Body of pancreas (tissue), 4 donors: ENCODE measurements at regions not wholly inside any gene's neighbourhood (a gene's known extent, or its start where the extent isn't known, plus 50 kb on each side); places are given as distances from the start of the nearest gene placed in this dataset.

Experiments
- ATAC-seq: fragments of 150-250 bp; one replicate; pipeline ENCODE4 v1.9.1; 2016
- DNase-seq, 4 donors: peaks; one replicate each; pipeline ENCODE4 v3.0.0-alpha.2; 2019
- H3K27ac ChIP-seq, 4 donors: fragments of 200-600 bp; sonication (generic); 1 replicate in 3 of 4; 2 replicates in 1 of 4; pipeline versions ENCODE4 v1.5.1 to v1.6.1; 2016 to 2019; ENCODE audit warnings: mild to moderate bottlenecking in 1 of 4, mixed read lengths in 1 of 4, moderate library complexity in 1 of 4
- H3K27me3 ChIP-seq, 2 donors: fragments of 200-600 bp; sonication (generic); one replicate each; pipeline ENCODE4 v1.6.0; 2016; ENCODE audit warnings: mild to moderate bottlenecking in 1 of 2
- H3K36me3 ChIP-seq, 2 donors: fragments of 200-600 bp; sonication (generic); replicated peaks in 1 of 2; 2 replicates each; pipeline ENCODE4 v1.5.1; 2016; ENCODE audit warnings: low read depth in 2 of 2; ENCODE audit not compliant: insufficient read depth in 1 of 2
- H3K4me1 ChIP-seq: fragments of 200-600 bp; sonication (generic); one replicate; pipeline ENCODE4 v1.6.0; 2016
- H3K4me3 ChIP-seq, 2 donors: fragments of 200-600 bp; sonication (generic); 1 replicate in 1 of 2; 2 replicates in 1 of 2; pipeline ENCODE4 v1.5.1; 2016 to 2019
- H3K9me3 ChIP-seq, 3 donors: fragments of 200-600 bp; sonication (generic); 1 replicate in 2 of 3; 2 replicates in 1 of 3; pipeline ENCODE4 v1.5.1; 2016
- POLR2A ChIP-seq, 3 donors: fragments of 450-650 bp; IDR thresholded peaks; one replicate each; pipeline ENCODE4 v1.6.1; 2016; ENCODE audit warnings: antibody characterized with exemption in 3 of 3, mild to moderate bottlenecking in 2 of 3
- WGBS, 2 donors: methylation state at CpG; one replicate each; pipeline ENCODE4 v1.1.5; 2017; 5-methylcytosine and 5-hydroxymethylcytosine counted together
- intact Hi-C: fragments of 100-400 bp; cut with DNase I; formaldehyde crosslinking; loops from one replicate; pipeline ENCODE4 v1.15.1; 2023
- TF ChIP-seq, protein P1 (sequence below), 7 experiments: fragments of 450-650 bp in 4 of 7; fragments of 200-600 bp in 3 of 7; sonication (generic) in 3 of 7; IDR thresholded peaks; one replicate each; pipeline ENCODE4 v1.5.1; 2016 to 2019; ENCODE audit warnings: antibody characterized with exemption in 7 of 7

DNA sequence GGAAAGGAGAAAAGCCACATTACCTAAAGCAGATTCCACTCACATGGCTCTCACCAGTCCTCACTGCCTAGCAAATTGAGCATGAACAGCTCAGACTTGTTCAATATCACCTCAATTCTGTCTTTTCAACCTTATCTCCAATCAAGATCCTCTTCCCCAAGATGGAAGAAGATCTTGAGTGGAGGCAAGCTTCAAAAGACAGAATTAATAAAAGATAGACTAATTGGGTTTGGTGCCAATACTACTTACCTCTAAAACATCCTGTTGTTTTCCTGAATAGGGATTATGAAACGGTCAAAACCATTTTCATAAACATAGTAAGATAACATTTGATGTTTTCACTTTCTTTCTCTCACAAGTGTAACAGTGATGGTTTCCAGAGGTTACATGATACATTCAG, 349.2 kb upstream of the PLD5 start:
- TF ChIP-seq POLR2A (IDR thresholded peaks at IDR 0.05), result no peak
- TF ChIP-seq, protein P1, sequence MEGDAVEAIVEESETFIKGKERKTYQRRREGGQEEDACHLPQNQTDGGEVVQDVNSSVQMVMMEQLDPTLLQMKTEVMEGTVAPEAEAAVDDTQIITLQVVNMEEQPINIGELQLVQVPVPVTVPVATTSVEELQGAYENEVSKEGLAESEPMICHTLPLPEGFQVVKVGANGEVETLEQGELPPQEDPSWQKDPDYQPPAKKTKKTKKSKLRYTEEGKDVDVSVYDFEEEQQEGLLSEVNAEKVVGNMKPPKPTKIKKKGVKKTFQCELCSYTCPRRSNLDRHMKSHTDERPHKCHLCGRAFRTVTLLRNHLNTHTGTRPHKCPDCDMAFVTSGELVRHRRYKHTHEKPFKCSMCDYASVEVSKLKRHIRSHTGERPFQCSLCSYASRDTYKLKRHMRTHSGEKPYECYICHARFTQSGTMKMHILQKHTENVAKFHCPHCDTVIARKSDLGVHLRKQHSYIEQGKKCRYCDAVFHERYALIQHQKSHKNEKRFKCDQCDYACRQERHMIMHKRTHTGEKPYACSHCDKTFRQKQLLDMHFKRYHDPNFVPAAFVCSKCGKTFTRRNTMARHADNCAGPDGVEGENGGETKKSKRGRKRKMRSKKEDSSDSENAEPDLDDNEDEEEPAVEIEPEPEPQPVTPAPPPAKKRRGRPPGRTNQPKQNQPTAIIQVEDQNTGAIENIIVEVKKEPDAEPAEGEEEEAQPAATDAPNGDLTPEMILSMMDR (IDR thresholded peaks at IDR 0.05), result no peak
- peaks cover 8% of the 10 kb centered on the region for H3K4me1 ChIP-seq
- H3K9me3 ChIP-seq, result no peaks in the 10 kb centered on the region
- DNase-seq (no peak), ATAC-seq (no peak)
- H3K27ac ChIP-seq, result no peak overlapping the region
- no peak overlapping the region for H3K4me3 ChIP-seq
- H3K36me3 ChIP-seq, result no peaks in the 10 kb centered on the region
- H3K27me3 ChIP-seq, result no peaks in the 10 kb centered on the region
- intact Hi-C loops, result no loop called here
- 17 to 34% methylated on average over 1 of the region's 1 CpG for WGBS, 2 donors

DNA sequence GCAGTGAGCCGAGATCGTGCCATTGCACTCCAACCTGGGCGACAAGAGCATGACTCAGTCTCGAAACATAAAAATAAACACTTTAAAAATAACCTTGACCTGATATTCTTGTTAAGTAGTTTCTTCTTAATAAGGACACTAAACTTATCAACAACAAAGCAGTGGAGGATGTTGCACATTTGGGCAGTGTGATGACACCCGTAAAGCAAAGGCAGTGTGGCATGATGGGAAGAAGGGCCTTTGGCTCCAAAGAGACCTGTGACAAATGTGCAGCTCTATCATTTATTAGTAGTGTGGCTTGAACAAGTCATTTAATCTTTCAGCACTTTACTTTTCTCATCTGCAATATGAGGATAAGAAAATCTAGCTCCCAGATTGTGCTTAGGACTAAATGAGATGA, 348.0 kb upstream of the PLD5 start:
- intact Hi-C loops, result no loop called here
- H3K27me3 ChIP-seq, result no peaks in the 10 kb centered on the region
- no peak overlapping the region for H3K27ac ChIP-seq
- 71 to 77% methylated on average over 5 of the region's 5 CpGs for WGBS, 2 donors
- H3K9me3 ChIP-seq, result no peaks in the 10 kb centered on the region
- no peak for ATAC-seq
- DNase-seq, result no peak
- no peaks in the 10 kb centered on the region for H3K36me3 ChIP-seq
- H3K4me3 ChIP-seq, result no peak overlapping the region
- TF ChIP-seq, protein P1 (IDR thresholded peaks at IDR 0.05), result no peak
- no peak for TF ChIP-seq POLR2A (IDR thresholded peaks at IDR 0.05)
- peaks cover 4% of the 10 kb centered on the region for H3K4me1 ChIP-seq

DNA sequence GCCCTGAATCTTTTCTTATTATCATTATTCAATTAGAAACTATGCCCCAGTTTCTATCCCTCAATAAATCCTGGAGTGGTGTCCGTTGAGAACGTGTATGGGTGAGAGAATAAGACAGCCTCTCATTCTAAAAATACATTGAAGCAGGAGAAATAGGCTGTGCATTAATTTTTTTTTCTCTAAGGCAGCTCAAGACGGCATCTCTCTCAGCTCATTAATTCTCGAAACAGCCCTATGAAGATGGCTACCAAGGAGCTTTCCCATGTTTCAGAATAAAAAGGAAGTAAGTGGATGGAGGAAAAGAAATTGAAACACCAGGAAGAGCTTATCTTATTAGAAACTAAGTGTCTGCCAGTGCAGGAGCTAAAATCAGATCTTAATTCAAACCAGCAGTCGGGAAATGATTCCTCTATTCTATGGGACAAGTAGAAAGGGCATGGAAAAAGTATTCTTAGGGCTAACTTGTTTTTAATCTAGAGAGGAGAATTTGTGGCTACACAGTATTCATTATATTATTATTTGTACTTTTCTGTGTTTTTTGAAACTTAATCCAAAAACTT, 347.1 kb upstream of the PLD5 start:
- ATAC-seq (no peak), DNase-seq (no peak)
- H3K9me3 ChIP-seq, result no peaks in the 10 kb centered on the region
- no peaks in the 10 kb centered on the region for H3K36me3 ChIP-seq
- TF ChIP-seq POLR2A (IDR thresholded peaks at IDR 0.05), result no peak
- TF ChIP-seq, protein P1 (IDR thresholded peaks at IDR 0.05), result no peak
- 39 to 51% methylated on average over 5 of the region's 5 CpGs for WGBS, 2 donors
- no peaks in the 10 kb centered on the region for H3K27me3 ChIP-seq
- H3K27ac ChIP-seq, result no peak overlapping the region
- H3K4me1 ChIP-seq, result no peaks in the 10 kb centered on the region
- intact Hi-C loops, result no loop called here
- no peak overlapping the region for H3K4me3 ChIP-seq

DNA sequence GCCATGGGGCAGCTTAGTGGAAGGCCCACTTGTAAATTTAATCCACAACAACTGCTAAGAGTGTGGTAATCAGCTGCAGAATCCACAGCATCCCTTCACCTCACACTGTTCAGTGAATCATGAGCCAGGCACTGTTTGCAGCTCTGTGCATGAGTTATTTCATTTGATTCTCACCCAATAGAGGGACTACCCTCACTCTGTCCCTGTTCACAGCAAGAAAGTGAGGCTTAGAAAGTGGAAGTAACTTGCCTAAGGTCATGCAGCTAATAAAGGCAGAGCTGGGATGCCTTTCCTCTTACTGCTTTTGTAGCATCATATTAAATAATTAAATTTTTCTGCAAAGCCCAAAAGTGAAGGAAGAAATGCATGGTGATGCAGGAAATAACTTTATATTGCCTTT, 346.5 kb upstream of the PLD5 start:
- intact Hi-C loops, result no loop called here

DNA sequence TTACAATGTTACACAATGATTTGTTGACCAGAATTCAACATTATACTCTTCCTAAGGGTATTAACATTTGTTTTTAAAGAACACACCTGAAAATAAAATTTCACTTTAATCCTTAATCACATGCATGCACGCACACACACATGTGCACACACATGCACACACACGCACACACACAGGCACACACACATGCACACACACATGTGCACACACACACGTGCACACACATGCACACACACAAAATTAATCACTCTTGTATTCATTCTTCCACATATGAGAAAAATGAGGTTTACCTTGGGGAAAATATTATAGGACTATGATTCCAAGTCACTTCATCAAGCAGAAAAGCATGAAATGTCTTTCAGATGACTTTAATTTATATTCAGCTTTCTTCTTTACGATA, 331.8 kb upstream of the PLD5 start:
- TF ChIP-seq, protein P1 (IDR thresholded peaks at IDR 0.05), result no peak
- TF ChIP-seq POLR2A (IDR thresholded peaks at IDR 0.05), result no peak
- Histone ChIP-seq H3K27me3 (no peaks in the 10 kb centered on the region), H3K9me3 (no peaks in the 10 kb centered on the region), H3K36me3 (no peaks in the 10 kb centered on the region), H3K4me3 (no peak overlapping the region), H3K4me1 (no peaks in the 10 kb centered on the region), H3K27ac (no peak overlapping the region)
- intact Hi-C loops, result no loop called here
- 38 to 45% methylated on average over 4 of the region's 4 CpGs for WGBS, 2 donors
- no peak for ATAC-seq
- no peak for DNase-seq

More for the DNA sequence above, 346.5 kb upstream of the PLD5 start:
- no peak for ATAC-seq
- no peak for DNase-seq
- Histone ChIP-seq H3K9me3 (no peaks in the 10 kb centered on the region), H3K4me3 (no peak overlapping the region), H3K4me1 (no peaks in the 10 kb centered on the region), H3K27me3 (no peaks in the 10 kb centered on the region), H3K27ac (no peak overlapping the region), H3K36me3 (no peaks in the 10 kb centered on the region)
- TF ChIP-seq POLR2A (IDR thresholded peaks at IDR 0.05), result no peak
